Calu3 (cell line): ENCODE measurements at regions not wholly inside any gene's neighbourhood (a gene's known extent, or its start where the extent isn't known, plus 50 kb on each side); places are given as distances from the start of the nearest gene placed in this dataset.

Experiments used
- BruUV-seq: library from RNA; stranded (reverse); fragments of 400-500 nt; replicated peaks from 2 replicates; lab custom pipeline; 2021; lab: Mats Ljungman, UMichigan
- CTCF ChIA-PET: fragments of 300-600 bp; sonication (Branson Sonifier 250); formaldehyde crosslinking; loops from one replicate; lab custom pipeline; 2022; ENCODE audit warnings: antibody characterized with exemption; lab: Charles Lee
- DNase-seq: peaks from one replicate; pipeline ENCODE4 v3.0.0; 2022
- H3K27ac Mint-ChIP-seq: one replicate; pipeline ENCODE4 v1.8.0; 2022; ENCODE audit warnings: mixed read lengths; ENCODE audit not compliant: unreplicated experiment
- H3K27me3 Mint-ChIP-seq: one replicate; pipeline ENCODE4 v1.8.0; 2022; ENCODE audit warnings: mixed read lengths; ENCODE audit not compliant: unreplicated experiment
- H3K36me3 Mint-ChIP-seq: one replicate; pipeline ENCODE4 v1.8.0; 2022; ENCODE audit warnings: mild to moderate bottlenecking, moderate library complexity, mixed read lengths; ENCODE audit not compliant: insufficient read depth, unreplicated experiment
- H3K4me1 Mint-ChIP-seq: one replicate; pipeline ENCODE4 v1.8.0; 2022; ENCODE audit warnings: mild to moderate bottlenecking, low read depth, mixed read lengths; ENCODE audit not compliant: unreplicated experiment
- H3K4me3 Mint-ChIP-seq: one replicate; pipeline ENCODE4 v1.8.0; 2022; ENCODE audit warnings: mild to moderate bottlenecking, low read depth, moderate library complexity, mixed read lengths; ENCODE audit not compliant: unreplicated experiment
- H3K9me3 Mint-ChIP-seq: one replicate; pipeline ENCODE4 v1.8.0; 2022; ENCODE audit warnings: low read depth, mixed read lengths; ENCODE audit not compliant: unreplicated experiment
- CTCF ChIP-seq: fragments of 200-600 bp; IDR thresholded peaks from one replicate; pipeline ENCODE4 v1.8.0; 2022; ENCODE audit warnings: antibody characterized with exemption; ENCODE audit not compliant: unreplicated experiment
- intact Hi-C: fragments of 100-400 bp; cut with micrococcal nuclease; formaldehyde crosslinking; loops from one replicate; pipeline ENCODE4 v1.10.0; 2022; ENCODE audit not compliant: unreplicated experiment

DNA sequence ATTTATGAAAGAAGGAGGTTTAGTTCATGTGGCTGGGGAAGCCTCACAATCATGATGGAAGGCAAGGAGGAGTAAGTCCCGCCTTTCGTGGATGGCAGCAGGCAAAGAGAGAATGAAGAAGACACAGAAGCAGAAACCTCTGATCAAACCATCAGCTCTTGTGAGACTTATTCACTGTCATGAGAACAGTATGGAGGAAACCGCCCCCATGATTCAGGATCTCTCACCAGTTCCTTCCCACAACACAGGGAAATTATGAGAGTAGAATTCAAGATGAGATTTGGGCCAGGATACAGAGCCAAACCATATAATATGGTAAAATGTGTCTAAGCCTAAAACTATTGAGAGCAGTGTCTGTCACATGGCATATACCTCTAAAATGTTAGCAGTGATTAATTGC lies 503.8 kb upstream of the CCDC179 start:
- no peaks in the 10 kb centered on the region for H3K9me3 Mint-ChIP-seq
- intact Hi-C loops: no loop called here

DNA sequence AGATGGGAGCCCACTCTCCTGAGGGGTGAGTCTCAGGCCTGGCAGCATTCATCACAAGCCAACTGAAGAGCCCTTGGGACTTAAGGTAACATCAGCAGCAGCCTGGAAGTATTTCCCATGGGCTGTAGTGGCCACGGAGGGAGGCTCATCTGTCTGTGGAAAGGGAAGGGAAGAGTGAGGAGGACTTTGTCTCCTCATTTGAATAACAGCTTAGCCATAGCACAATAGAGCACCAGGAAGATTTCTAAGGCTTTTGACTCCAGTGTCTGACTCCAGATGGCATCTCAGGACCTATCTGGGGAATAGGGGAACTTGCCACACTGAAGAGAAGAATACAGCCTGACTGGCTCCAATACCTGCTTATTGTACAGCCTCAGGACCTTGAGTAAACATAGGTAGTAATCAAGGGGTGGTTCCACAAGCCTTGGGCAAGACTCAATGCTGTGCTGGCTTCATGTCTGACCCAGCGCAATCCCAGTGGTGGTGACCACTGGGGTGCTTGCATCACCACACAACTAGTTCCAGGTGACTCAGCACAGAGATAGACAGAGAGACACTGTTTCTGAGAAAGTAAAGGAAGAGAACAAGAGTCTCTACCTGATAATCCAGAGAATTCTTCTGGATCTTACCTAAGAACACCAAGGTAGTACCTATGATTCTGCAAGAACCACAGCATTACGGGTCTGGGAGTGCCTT lies 510.5 kb upstream of the CCDC179 start:
- BruUV-seq: no TSS peak
- no peaks in the 10 kb centered on the region for H3K4me1 Mint-ChIP-seq
- H3K4me3 Mint-ChIP-seq: no peak overlapping the region
- no peaks in the 10 kb centered on the region for H3K9me3 Mint-ChIP-seq
- no peak for DNase-seq
- no peak overlapping the region for H3K27ac Mint-ChIP-seq
- CTCF ChIA-PET: no interaction called here
- no peaks in the 10 kb centered on the region for H3K36me3 Mint-ChIP-seq
- intact Hi-C loops: no loop called here
- H3K27me3 Mint-ChIP-seq: no peaks in the 10 kb centered on the region
- no peak for TF ChIP-seq CTCF

More for the DNA sequence above, 503.8 kb upstream of the CCDC179 start:
- no peak for TF ChIP-seq CTCF
- Mint-ChIP-seq H3K27ac (no peak overlapping the region), H3K4me1 (peaks cover 3% of the 10 kb centered on the region), H3K4me3 (no peak overlapping the region), H3K27me3 (no peaks in the 10 kb centered on the region), H3K36me3 (no peaks in the 10 kb centered on the region)
- BruUV-seq: no TSS peak
- no peak for DNase-seq
- CTCF ChIA-PET: no interaction called here

- Mint-ChIP-seq H3K4me1 (no peaks in the 10 kb centered on the region), H3K36me3 (no peaks in the 10 kb centered on the region), H3K27ac (no peak overlapping the region), H3K4me3 (no peak overlapping the region), H3K9me3 (no peaks in the 10 kb centered on the region), H3K27me3 (no peaks in the 10 kb centered on the region)
- no TSS peak for BruUV-seq
- no peak for DNase-seq
- intact Hi-C loops: no loop called here
- CTCF ChIA-PET: no interaction called here
- no peak for TF ChIP-seq CTCF
Observed at GRCh38 chr11:23377909-23378308, 517.6 kb upstream of the CCDC179 start.

DNA sequence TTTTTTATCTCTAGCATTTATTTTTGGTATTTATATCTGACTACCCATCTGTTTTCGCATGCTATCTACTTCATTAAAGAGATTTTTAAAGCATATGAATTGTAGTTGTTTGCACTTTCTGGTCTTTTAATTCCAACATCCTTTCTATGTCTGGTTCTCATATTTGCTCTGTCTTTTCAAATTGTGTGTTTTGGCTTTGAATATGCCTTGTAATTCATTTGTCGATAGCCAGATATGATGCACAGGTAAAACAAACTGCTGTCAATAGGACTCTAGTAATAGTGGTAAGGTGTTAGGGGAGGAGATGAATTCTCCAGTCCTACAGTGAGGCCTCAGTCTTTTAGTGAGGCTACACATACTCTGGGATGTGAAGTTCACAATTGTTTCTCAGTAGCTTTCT lies 530.8 kb upstream of the CCDC179 start:
- H3K4me3 Mint-ChIP-seq: no peak overlapping the region
- no peaks in the 10 kb centered on the region for H3K27me3 Mint-ChIP-seq
- CTCF ChIA-PET: no interaction called here
- no TSS peak for BruUV-seq
- peaks cover 5% of the 10 kb centered on the region for H3K9me3 Mint-ChIP-seq
- intact Hi-C loops: no loop called here
- no peak for DNase-seq
- H3K4me1 Mint-ChIP-seq: no peaks in the 10 kb centered on the region
- no peak for TF ChIP-seq CTCF
- H3K36me3 Mint-ChIP-seq: no peaks in the 10 kb centered on the region
- no peak overlapping the region for H3K27ac Mint-ChIP-seq
